H9 (cell line): ENCODE measurements at regions not wholly inside any gene's neighbourhood (a gene's known extent, or its start where the extent isn't known, plus 50 kb on each side); places are given as distances from the start of the nearest gene placed in this dataset.
"Not testable (repeated sequence)": the region's sequence is repeated elsewhere in the genome, so short reads cannot be mapped to it uniquely, and the experiment has no call there.

Experiments used
- DNase-seq: peaks from one replicate; pipeline ENCODE4 v3.0.0-alpha.2; 2017
- H2AFZ ChIP-seq: one replicate; pipeline ENCODE4 v1.6.1; 2013; ENCODE audit warnings: mild to moderate bottlenecking, low read length, control low read depth, moderate library complexity
- H2AK5ac ChIP-seq: 2 replicates; pipeline ENCODE4 v1.6.1; 2013; ENCODE audit warnings: low read length, control low read depth, mixed read lengths; ENCODE audit not compliant: insufficient read length
- H2BK120ac ChIP-seq: one replicate; pipeline ENCODE4 v1.6.1; 2013; ENCODE audit warnings: low read depth, mild to moderate bottlenecking, low read length, control low read depth, inconsistent platforms; ENCODE audit not compliant: poor library complexity, severe bottlenecking
- H2BK12ac ChIP-seq: 2 replicates; pipeline ENCODE4 v1.6.1; 2013; ENCODE audit warnings: low read length, control low read depth, mixed read lengths, low read depth; ENCODE audit not compliant: insufficient read length
- H2BK15ac ChIP-seq: 2 replicates; pipeline ENCODE4 v1.6.1; 2013; ENCODE audit warnings: low read depth, low read length, control low read depth
- H2BK20ac ChIP-seq: one replicate; pipeline ENCODE4 v1.6.1; 2013; ENCODE audit warnings: low read depth, mild to moderate bottlenecking, low read length, control low read depth, inconsistent platforms; ENCODE audit not compliant: poor library complexity, severe bottlenecking
- H2BK5ac ChIP-seq: 2 replicates; pipeline ENCODE4 v1.6.1; 2013; ENCODE audit warnings: low read length, control low read depth, mixed read lengths; ENCODE audit not compliant: insufficient read length
- H3K14ac ChIP-seq: 2 replicates; pipeline ENCODE4 v1.6.1; 2013; ENCODE audit warnings: low read length, control low read depth; ENCODE audit not compliant: insufficient read depth
- H3K18ac ChIP-seq: 2 replicates; pipeline ENCODE4 v1.6.1; 2013; ENCODE audit warnings: low read depth, mild to moderate bottlenecking, mixed read lengths, low read length, control low read depth; ENCODE audit not compliant: insufficient read length
- H3K23ac ChIP-seq: 2 replicates; pipeline ENCODE4 v1.6.1; 2013; ENCODE audit warnings: low read length, control low read depth, mixed read lengths, low read depth; ENCODE audit not compliant: insufficient read length
- H3K23me2 ChIP-seq: 2 replicates; pipeline ENCODE4 v1.6.1; 2013; ENCODE audit warnings: low read depth, mild to moderate bottlenecking, mixed read lengths, low read length, control low read depth; ENCODE audit not compliant: insufficient read length, poor library complexity, severe bottlenecking
- H3K27ac ChIP-seq: 2 replicates; pipeline ENCODE4 v1.5.1; 2013; ENCODE audit warnings: low read length, control low read depth, mixed read lengths, low read depth; ENCODE audit not compliant: insufficient read length
- H3K27me3 ChIP-seq: 2 replicates; pipeline ENCODE4 v1.6.1; 2013; ENCODE audit warnings: low read length, control low read depth, inconsistent platforms; ENCODE audit not compliant: insufficient read depth
- H3K4ac ChIP-seq: 2 replicates; pipeline ENCODE4 v1.6.1; 2013; ENCODE audit warnings: low read depth, mild to moderate bottlenecking, control low read depth, inconsistent platforms, low read length, moderate library complexity
- H3K4me1 ChIP-seq: 2 replicates; pipeline ENCODE4 v1.6.1; 2013; ENCODE audit warnings: low read length, control low read depth, inconsistent platforms; ENCODE audit not compliant: insufficient read depth
- H3K4me2 ChIP-seq: 2 replicates; pipeline ENCODE4 v1.6.1; 2013; ENCODE audit warnings: low read length, control low read depth, mixed read lengths; ENCODE audit not compliant: insufficient read length, insufficient read depth
- H3K56ac ChIP-seq: 2 replicates; pipeline ENCODE4 v1.6.1; 2013; ENCODE audit warnings: low read depth, mild to moderate bottlenecking, mixed read lengths, low read length, control low read depth; ENCODE audit not compliant: insufficient read length
- H3K79me1 ChIP-seq: 2 replicates; pipeline ENCODE4 v1.6.1; 2013; ENCODE audit warnings: low read depth, mild to moderate bottlenecking, moderate library complexity, low read length, control low read depth, inconsistent platforms; ENCODE audit not compliant: insufficient read depth, poor library complexity, severe bottlenecking
- H3K79me2 ChIP-seq: 2 replicates; pipeline ENCODE4 v1.6.1; 2013; ENCODE audit warnings: low read length, control low read depth, inconsistent platforms; ENCODE audit not compliant: insufficient read depth
- H3K9ac ChIP-seq: 2 replicates; pipeline ENCODE4 v1.6.1; 2013; ENCODE audit warnings: low read length, control low read depth, mixed read lengths; ENCODE audit not compliant: insufficient read length; ENCODE audit errors: extremely low read depth
- H3K9me3 ChIP-seq: one replicate; pipeline ENCODE4 v1.6.1; 2013; ENCODE audit warnings: low read depth, low read length, inconsistent platforms; ENCODE audit not compliant: control insufficient read depth
- H3T11ph ChIP-seq: one replicate; pipeline ENCODE4 v1.6.1; 2013; ENCODE audit warnings: mild to moderate bottlenecking, low read length, control low read depth, inconsistent platforms
- H4K20me1 ChIP-seq: one replicate; pipeline ENCODE4 v1.6.1; 2013; ENCODE audit not compliant: control insufficient read depth, insufficient read length, insufficient read depth
- H4K5ac ChIP-seq: 2 replicates; pipeline ENCODE4 v1.6.1; 2013; ENCODE audit warnings: low read depth, mild to moderate bottlenecking, mixed read lengths, low read length, control low read depth; ENCODE audit not compliant: insufficient read length
- H4K8ac ChIP-seq: replicated peaks from 2 replicates; pipeline ENCODE4 v1.6.1; 2013; ENCODE audit warnings: low read length, control low read depth, mixed read lengths, low read depth; ENCODE audit not compliant: insufficient read length
- H4K91ac ChIP-seq: 2 replicates; pipeline ENCODE4 v1.6.1; 2013; ENCODE audit warnings: low read depth, mild to moderate bottlenecking, moderate library complexity, mixed read lengths, low read length, control low read depth; ENCODE audit not compliant: insufficient read length
- H3K27ac Mint-ChIP-seq, 3 experiments: 2 replicates in 2 of 3; 3 replicates in 1 of 3; pipeline ENCODE4 v1.8.0; 2020 to 2021; ENCODE audit warnings: mixed read lengths in 3 of 3, mild to moderate bottlenecking in 1 of 3, moderate library complexity in 1 of 3
- H3K27me3 Mint-ChIP-seq: 2 replicates; pipeline ENCODE4 v1.8.0; 2021; ENCODE audit warnings: low read depth, mild to moderate bottlenecking, moderate library complexity, mixed read lengths
- H3K36me3 Mint-ChIP-seq, 3 experiments: 2 replicates in 2 of 3; 3 replicates in 1 of 3; pipeline ENCODE4 v1.8.0; 2020 to 2021; ENCODE audit warnings: low read depth in 3 of 3, mixed read lengths in 3 of 3; ENCODE audit not compliant: insufficient read depth in 1 of 3
- H3K4me1 Mint-ChIP-seq, 2 experiments: 2 replicates each; pipeline ENCODE4 v1.8.0; 2020; ENCODE audit warnings: mixed read lengths in 2 of 2
- H3K4me3 Mint-ChIP-seq, 2 experiments: 2 replicates in 1 of 2; 3 replicates in 1 of 2; pipeline ENCODE4 v1.8.0; 2020 to 2021; ENCODE audit warnings: mild to moderate bottlenecking in 2 of 2, mixed read lengths in 2 of 2, moderate library complexity in 1 of 2
- H3K9me3 Mint-ChIP-seq, 2 experiments: 2 replicates in 1 of 2; 3 replicates in 1 of 2; pipeline ENCODE4 v1.8.0; 2020; ENCODE audit warnings: mild to moderate bottlenecking in 2 of 2, mixed read lengths in 2 of 2, moderate library complexity in 1 of 2
- CTCF ChIP-seq: fragments of 200-600 bp; sonication (generic); conservative IDR thresholded peaks from 3 replicates; pipeline ENCODE4 v1.8.0; 2021; ENCODE audit warnings: antibody characterized with exemption, mild to moderate bottlenecking
- WGBS: extraction: QIAGEN DNeasy Blood & Tissue Kit; methylation state at CpG from one replicate; pipeline ENCODE4 v1.1.7; 2013; ENCODE audit warnings: missing lambda C conversion rate, low lambda C conversion rate, mixed read lengths; ENCODE audit not compliant: insufficient read length; ENCODE audit errors: extremely low coverage; 5-methylcytosine and 5-hydroxymethylcytosine counted together

GRCh38 chr3:165918657-165918979 lies 81.4 kb upstream of the BCHE start:
- no peak overlapping the region for H3K18ac ChIP-seq
- no peak overlapping the region for H2BK12ac ChIP-seq
- TF ChIP-seq CTCF: no peak
- no peaks in the 10 kb centered on the region for H3K27me3 Mint-ChIP-seq
- no peak overlapping the region for H3K27ac Mint-ChIP-seq
- H3K4me2 ChIP-seq: no peak overlapping the region
- no peak overlapping the region for H2BK15ac ChIP-seq
- no peak for DNase-seq
- H3K4me1 Mint-ChIP-seq: peaks cover 3 to 6% of the 10 kb centered on the region in 2 experiments; a peak in 3 of 4 replicates
- H2AK5ac ChIP-seq: no peak overlapping the region
- H3K79me2 ChIP-seq: no peaks in the 10 kb centered on the region
- no peak overlapping the region for H3K4ac ChIP-seq
- H3K14ac ChIP-seq: no peak overlapping the region; the same call in 1 of the 2 replicates
- peaks cover 0 to 17% of the 10 kb centered on the region in 2 experiments; a peak in 3 of 5 replicates for H3K9me3 Mint-ChIP-seq
- no peak overlapping the region for H2BK20ac ChIP-seq
- H3K9ac ChIP-seq: no peak overlapping the region
- no peak overlapping the region for H4K8ac ChIP-seq
- no peaks in the 10 kb centered on the region for H3K9me3 ChIP-seq
- H3K79me1 ChIP-seq: no peaks in the 10 kb centered on the region
- H3K4me1 ChIP-seq: no peaks in the 10 kb centered on the region
- H4K20me1 ChIP-seq: no peaks in the 10 kb centered on the region
- H4K5ac ChIP-seq: no peak overlapping the region
- H2BK5ac ChIP-seq: no peak overlapping the region
- H3K27ac ChIP-seq: no peak overlapping the region
- H3K23me2 ChIP-seq: no peaks in the 10 kb centered on the region
- no peak overlapping the region for H3K4me3 Mint-ChIP-seq
- H3K36me3 Mint-ChIP-seq: peaks cover 0 to 4% (median 3%) of the 10 kb centered on the region in 3 experiments; a peak in 4 of 7 replicates
- no peak overlapping the region for H4K91ac ChIP-seq
- H2BK120ac ChIP-seq: no peak overlapping the region
- H2AFZ ChIP-seq: no peak overlapping the region
- H3K27me3 ChIP-seq: no peaks in the 10 kb centered on the region
- H3K23ac ChIP-seq: no peak overlapping the region
- no peak overlapping the region for H3K56ac ChIP-seq
- H3T11ph ChIP-seq: no peak overlapping the region
- no CpG with 5 or more reads among the region's 23 CpGs for WGBS

- not testable (repeated sequence) for DNase-seq, H3K9me3 ChIP-seq, H2BK12ac ChIP-seq, H3K18ac ChIP-seq, H4K91ac ChIP-seq, H2BK15ac ChIP-seq, H4K8ac ChIP-seq, H3K23ac ChIP-seq, H2BK5ac ChIP-seq, H3K4ac ChIP-seq, H3K4me3 Mint-ChIP-seq, H3K79me1 ChIP-seq, H3K4me1 ChIP-seq, H3K9ac ChIP-seq, H3K4me1 Mint-ChIP-seq, H3K27me3 ChIP-seq, H2BK20ac ChIP-seq, H3K27ac ChIP-seq, H3K23me2 ChIP-seq, H3K14ac ChIP-seq, H4K20me1 ChIP-seq, H2BK120ac ChIP-seq, H2AFZ ChIP-seq, H3K4me2 ChIP-seq, H4K5ac ChIP-seq, H3T11ph ChIP-seq, H3K56ac ChIP-seq, H3K27me3 Mint-ChIP-seq, H3K36me3 Mint-ChIP-seq, H3K79me2 ChIP-seq, H2AK5ac ChIP-seq
- Mint-ChIP-seq H3K9me3 (peaks cover 0 to 15% of the 10 kb centered on the region in 2 experiments; a peak in 3 of 5 replicates), H3K27ac (0 out of 7 replicates have a peak overlapping the region, but pooled peaks of 2 of the 3 experiments have one; percentile 44 to 60)
- no CpG with 5 or more reads among the region's 24 CpGs for WGBS
These were observed 80.9 kb upstream of the BCHE start for GRCh38 chr3:165917938-165918656.
